SK-N-SH treated with all-trans-retinoic acid at 6 μM for 48 hours (cell line): ENCODE measurements at regions not wholly inside any gene's neighbourhood (a gene's known extent, or its start where the extent isn't known, plus 50 kb on each side); places are given as distances from the start of the nearest gene placed in this dataset.

Source experiments
- ATAC-seq: fragments of 200-7000 bp; cut with Tn5 transposase; 3 replicates; pipeline ENCODE4 v1.9.1; 2020; ENCODE audit warnings: mild to moderate bottlenecking, moderate library complexity
- ARNTL ChIP-seq: fragments of 450-650 bp; formaldehyde crosslinking; IDR thresholded peaks from 2 replicates; pipeline ENCODE4 v1.5.0; 2020; ENCODE audit warnings: low read depth, mild to moderate bottlenecking, moderate library complexity, borderline replicate concordance
- BACH2 ChIP-seq: fragments of 250-450 bp; sonication (Bioruptor Pico); IDR thresholded peaks from 2 replicates; pipeline ENCODE4 v1.9.0; 2021; ENCODE audit warnings: mild to moderate bottlenecking, borderline replicate concordance
- CREB5 ChIP-seq: fragments of 250-450 bp; sonication (Bioruptor Pico); IDR thresholded peaks from 2 replicates; pipeline ENCODE4 v1.5.1; 2020; ENCODE audit warnings: low read depth, mild to moderate bottlenecking, moderate library complexity
- CSDC2 ChIP-seq: fragments of 250-450 bp; sonication (Bioruptor Pico); IDR thresholded peaks from 2 replicates; pipeline ENCODE4 v1.5.0; 2020; ENCODE audit warnings: mild to moderate bottlenecking, moderate library complexity
- ESRRG ChIP-seq: fragments of 250-450 bp; sonication (Bioruptor Pico); IDR thresholded peaks from 2 replicates; pipeline ENCODE4 v1.6.1; 2021; ENCODE audit warnings: mild to moderate bottlenecking
- ISL1 ChIP-seq: fragments of 250-450 bp; sonication (Bioruptor Pico); IDR thresholded peaks from 2 replicates; pipeline ENCODE4 v2.1.2; 2022; ENCODE audit warnings: mild to moderate bottlenecking, moderate library complexity
- OSR1 ChIP-seq: fragments of 250-450 bp; sonication (Bioruptor Pico); IDR thresholded peaks from 2 replicates; pipeline ENCODE4 v1.8.0; 2022; ENCODE audit warnings: moderate library complexity, mild to moderate bottlenecking, inconsistent platforms
- PATZ1 ChIP-seq: fragments of 250-450 bp; sonication (Bioruptor Pico); IDR thresholded peaks from 2 replicates; pipeline ENCODE4 v1.8.0; 2020; ENCODE audit warnings: mild to moderate bottlenecking, moderate library complexity, borderline replicate concordance
- POU6F1 ChIP-seq: fragments of 250-450 bp; sonication (Bioruptor Pico); IDR thresholded peaks from 2 replicates; pipeline ENCODE4 v1.8.0; 2021; ENCODE audit warnings: low read depth, mild to moderate bottlenecking, moderate library complexity, borderline replicate concordance
- PPARA ChIP-seq: fragments of 250-450 bp; sonication (Bioruptor Pico); IDR thresholded peaks from 2 replicates; pipeline ENCODE4 v1.5.0; 2020; ENCODE audit warnings: mild to moderate bottlenecking, borderline replicate concordance
- RARB ChIP-seq: fragments of 250-450 bp; sonication (Bioruptor Pico); IDR thresholded peaks from 2 replicates; pipeline ENCODE4 v1.8.0; 2021; ENCODE audit warnings: mild to moderate bottlenecking, moderate library complexity
- SNAI2 ChIP-seq: fragments of 250-450 bp; sonication (Bioruptor Pico); IDR thresholded peaks from 2 replicates; pipeline ENCODE4 v1.5.0; 2020; ENCODE audit warnings: mild to moderate bottlenecking, moderate library complexity
- TCF4 ChIP-seq: fragments of 250-450 bp; sonication (Bioruptor Pico); IDR thresholded peaks from 2 replicates; pipeline ENCODE4 v1.8.0; 2021; ENCODE audit warnings: mild to moderate bottlenecking, moderate library complexity, borderline replicate concordance
- TOX ChIP-seq: fragments of 250-450 bp; sonication (Bioruptor Pico); IDR thresholded peaks from 2 replicates; pipeline ENCODE4 v1.8.0; 2021; ENCODE audit warnings: mild to moderate bottlenecking, moderate library complexity, borderline replicate concordance
- TSHZ2 ChIP-seq: fragments of 250-450 bp; sonication (Bioruptor Pico); IDR thresholded peaks from 2 replicates; pipeline ENCODE4 v1.5.0; 2020; ENCODE audit warnings: mild to moderate bottlenecking, moderate library complexity
- ZC3H10 ChIP-seq: fragments of 250-450 bp; sonication (Bioruptor Pico); IDR thresholded peaks from 2 replicates; pipeline ENCODE4 v1.5.1; 2021; ENCODE audit warnings: mild to moderate bottlenecking, moderate library complexity
- ZFP30 ChIP-seq: fragments of 450-650 bp; formaldehyde crosslinking; IDR thresholded peaks from 2 replicates; pipeline ENCODE4 v1.5.0; 2022; ENCODE audit warnings: mild to moderate bottlenecking, moderate library complexity
- ZNF70 ChIP-seq: fragments of 450-650 bp; formaldehyde crosslinking; IDR thresholded peaks from 2 replicates; pipeline ENCODE4 v1.5.0; 2020; ENCODE audit warnings: mild to moderate bottlenecking, moderate library complexity
- ZNF8 ChIP-seq: fragments of 450-650 bp; formaldehyde crosslinking; IDR thresholded peaks from 2 replicates; pipeline ENCODE4 v1.5.0; 2020; ENCODE audit warnings: mild to moderate bottlenecking, moderate library complexity

- TF ChIP-seq ISL1 (CRISPR knock-in tag) (peak; percentile 82), RARB (CRISPR knock-in tag) (no peak), ESRRG (no peak), ZNF8 (CRISPR knock-in tag) (no peak)
- ATAC-seq = peak; percentile 92
These were observed 172.2 kb upstream of the SCN7A start for GRCh38 chr2:166665991-166666940.

GRCh38 chr2:166661824-166662223, 167.8 kb upstream of the SCN7A start:
- peak; percentile 19; the same call in 1 of the 3 replicates for ATAC-seq
- TF ChIP-seq ISL1 (CRISPR knock-in tag) (peak; percentile 31; the same call in 1 of the 2 replicates), SNAI2 (CRISPR knock-in tag) (no peak)
- TF ChIP-seq, all 23 proteins: peak for 1

GRCh38 chr2:166661391-166661790, 167.3 kb upstream of the SCN7A start:
- no peak for ATAC-seq
- TF ChIP-seq SNAI2 (CRISPR knock-in tag) (no peak), TSHZ2 (CRISPR knock-in tag) (no peak), BACH2 (CRISPR knock-in tag) (no peak), CREB5 (no peak), TOX (CRISPR knock-in tag) (no peak), ESRRG (no peak), ZC3H10 (CRISPR knock-in tag) (no peak), ARNTL (no peak), CSDC2 (CRISPR knock-in tag) (no peak), TCF4 (CRISPR knock-in tag) (no peak), OSR1 (CRISPR knock-in tag) (no peak), POU6F1 (CRISPR knock-in tag) (no peak)

GRCh38 chr2:166658901-166659300, 164.9 kb upstream of the SCN7A start:
- no peak for ATAC-seq
- no peak for TF ChIP-seq PPARA (CRISPR knock-in tag)

- peak; percentile 77 for ATAC-seq
- TF ChIP-seq ZFP30 (CRISPR knock-in tag) = no peak
- TF ChIP-seq BACH2 (CRISPR knock-in tag) = no peak; the same call in 1 of the 2 replicates
- TF ChIP-seq ZNF8 (CRISPR knock-in tag) = peak; percentile 14; the same call in 1 of the 2 replicates
- no peak for TF ChIP-seq ZNF70
- 0 out of 2 replicates have a peak, but pooled peaks have one; percentile 23 for TF ChIP-seq TSHZ2 (CRISPR knock-in tag)
- TF ChIP-seq ZC3H10 (CRISPR knock-in tag) = no peak
- TF ChIP-seq SNAI2 (CRISPR knock-in tag) = no peak
- TF ChIP-seq ESRRG = no peak
- no peak for TF ChIP-seq PATZ1 (CRISPR knock-in tag)
- TF ChIP-seq PPARA (CRISPR knock-in tag) = no peak
- no peak for TF ChIP-seq CREB5
These were observed 159.2 kb upstream of the SCN7A start for GRCh38 chr2:166653185-166653813.
